Activated CD8-positive, alpha-beta T cell treated with anti-CD3 and anti-CD28 coated beads for 36 hours (primary cell): ENCODE measurements at regions not wholly inside any gene's neighbourhood (a gene's known extent, or its start where the extent isn't known, plus 50 kb on each side); places are given as distances from the start of the nearest gene placed in this dataset.

Source experiments
- ATAC-seq: fragments of 200-7000 bp; cut with Tn5 transposase; one replicate; pipeline ENCODE4 v1.10.0; 2021; ENCODE audit warnings: mild to moderate bottlenecking, moderate library complexity
- CTCF ChIA-PET: fragments of 350-600 bp; sonication (Branson Sonifier 250); formaldehyde crosslinking; loops from one replicate; lab custom pipeline; 2021; ENCODE audit warnings: antibody characterized with exemption; lab: Charles Lee
- POLR2A ChIA-PET: fragments of 350-600 bp; sonication (Branson Sonifier 250); formaldehyde crosslinking; loops from one replicate; lab custom pipeline; 2021; ENCODE audit warnings: antibody characterized with exemption; lab: Charles Lee
- DNase-seq: peaks from one replicate; pipeline ENCODE4 v3.0.0-alpha.2; 2020
- H3K27ac Mint-ChIP-seq: one replicate; pipeline ENCODE4 v1.8.0; 2021; ENCODE audit warnings: mild to moderate bottlenecking, mixed read lengths
- H3K27me3 Mint-ChIP-seq: one replicate; pipeline ENCODE4 v1.8.0; 2021; ENCODE audit warnings: mixed read lengths
- H3K36me3 Mint-ChIP-seq: one replicate; pipeline ENCODE4 v1.8.0; 2021; ENCODE audit warnings: low read depth, mixed read lengths
- H3K4me1 Mint-ChIP-seq: one replicate; pipeline ENCODE4 v1.8.0; 2021; ENCODE audit warnings: low read depth, mixed read lengths
- H3K4me3 Mint-ChIP-seq: one replicate; pipeline ENCODE4 v1.8.0; 2021; ENCODE audit warnings: mild to moderate bottlenecking, moderate library complexity, mixed read lengths
- H3K9me3 Mint-ChIP-seq: one replicate; pipeline ENCODE4 v1.8.0; 2021; ENCODE audit warnings: mixed read lengths
- CTCF ChIP-seq: fragments of 200-600 bp; IDR thresholded peaks from one replicate; pipeline ENCODE4 v1.8.0; 2022; ENCODE audit warnings: antibody characterized with exemption, mild to moderate bottlenecking
- intact Hi-C: fragments of 100-400 bp; cut with micrococcal nuclease; formaldehyde crosslinking; loops from one replicate; pipeline ENCODE4 v1.10.0; 2022

- ChIA-PET CTCF (no interaction called here), POLR2A (no interaction called here)
- no peak for ATAC-seq
- no peaks in the 10 kb centered on the region for H3K36me3 Mint-ChIP-seq
- no peak for TF ChIP-seq CTCF
- no peak for DNase-seq
- no peak overlapping the region for H3K4me3 Mint-ChIP-seq
- intact Hi-C loops = no loop called here
- no peaks in the 10 kb centered on the region for H3K4me1 Mint-ChIP-seq
- H3K9me3 Mint-ChIP-seq = peaks cover 7% of the 10 kb centered on the region
- peaks cover 33% of the 10 kb centered on the region for H3K27me3 Mint-ChIP-seq
- H3K27ac Mint-ChIP-seq = no peak overlapping the region
Observed at GRCh38 chr20:63112491-63113219, 103.3 kb downstream of the YTHDF1 start.

- ChIA-PET POLR2A (no interaction called here), CTCF (no interaction called here)
- Mint-ChIP-seq H3K4me3 (no peak overlapping the region), H3K9me3 (peaks cover 9% of the 10 kb centered on the region), H3K27me3 (no peaks in the 10 kb centered on the region), H3K36me3 (no peaks in the 10 kb centered on the region), H3K4me1 (no peaks in the 10 kb centered on the region), H3K27ac (no peak overlapping the region)
- no peak for TF ChIP-seq CTCF
- no peak for DNase-seq
- intact Hi-C loops = no loop called here
- ATAC-seq = no peak
Observed at GRCh38 chr20:63108247-63108646, 101.5 kb upstream of the BHLHE23 start.

GRCh38 chr20:63107449-63108200 lies 100.9 kb upstream of the BHLHE23 start:
- no peak overlapping the region for H3K4me3 Mint-ChIP-seq
- POLR2A ChIA-PET = no interaction called here
- no peak for TF ChIP-seq CTCF
- H3K36me3 Mint-ChIP-seq = no peaks in the 10 kb centered on the region
- H3K9me3 Mint-ChIP-seq = peaks cover 9% of the 10 kb centered on the region
- no peaks in the 10 kb centered on the region for H3K27me3 Mint-ChIP-seq
- CTCF ChIA-PET = no interaction called here
- intact Hi-C loops = no loop called here
- ATAC-seq = no peak
- H3K27ac Mint-ChIP-seq = no peak overlapping the region
- H3K4me1 Mint-ChIP-seq = no peaks in the 10 kb centered on the region
- no peak for DNase-seq

GRCh38 chr20:63106765-63107448 lies 100.1 kb upstream of the BHLHE23 start:
- Mint-ChIP-seq H3K4me3 (no peak overlapping the region), H3K27ac (no peak overlapping the region), H3K9me3 (peaks cover 7% of the 10 kb centered on the region), H3K4me1 (no peaks in the 10 kb centered on the region), H3K27me3 (no peaks in the 10 kb centered on the region), H3K36me3 (no peaks in the 10 kb centered on the region)
- ChIA-PET CTCF (no interaction called here), POLR2A (interaction anchor here (0.6 to 1.0 kb wide), 2 partner anchors 14 to 59 kb away, joined by 3 read pairs; no protein-coding TSS in a partner anchor)
- intact Hi-C loops = no loop called here
- no peak for DNase-seq
- no peak for TF ChIP-seq CTCF
- no peak for ATAC-seq
